ENCODE measurements at regions not wholly inside any gene's neighbourhood (a gene's known extent, or its start where the extent isn't known, plus 50 kb on each side); places are given as distances from the start of the nearest gene placed in this dataset.
A peak's percentile ranks its signal among the peaks of the same experiment; 100 is the strongest.

DNA sequence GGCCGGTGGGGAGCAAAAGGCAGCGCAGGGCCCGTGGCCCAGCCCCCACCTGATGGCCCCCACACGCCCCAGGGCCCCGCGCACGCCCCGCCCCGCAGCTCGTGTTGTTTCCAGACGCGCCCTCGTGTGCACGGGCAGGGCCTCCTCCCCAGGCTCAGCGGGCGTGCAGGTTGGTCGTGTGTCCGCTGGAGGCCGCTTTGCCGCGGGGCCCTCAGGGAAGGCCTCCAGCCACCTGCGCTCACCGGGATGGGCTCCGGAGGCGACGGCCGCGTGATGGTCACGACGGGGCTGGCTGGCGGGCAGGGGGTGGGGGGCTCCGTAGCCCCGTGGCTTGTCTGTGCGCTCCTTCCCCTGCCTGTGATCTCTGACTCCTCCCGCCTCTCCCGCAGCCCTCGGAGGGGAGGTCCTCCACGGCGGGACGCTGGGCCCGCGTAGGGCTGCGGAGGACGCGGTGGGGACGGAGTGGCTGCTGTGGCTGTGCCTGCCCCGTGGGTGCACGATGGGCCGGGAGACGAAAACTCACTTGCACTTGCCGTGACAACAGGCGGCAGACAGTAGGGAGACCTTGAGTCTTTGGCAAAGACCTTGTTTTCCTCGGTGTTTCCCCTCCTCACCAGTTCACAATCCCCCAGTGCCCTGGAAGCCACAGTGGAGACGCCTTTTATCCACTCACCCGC lies 67.1 kb downstream of the RTP5 start:
- TF ChIP-seq, protein P1, sequence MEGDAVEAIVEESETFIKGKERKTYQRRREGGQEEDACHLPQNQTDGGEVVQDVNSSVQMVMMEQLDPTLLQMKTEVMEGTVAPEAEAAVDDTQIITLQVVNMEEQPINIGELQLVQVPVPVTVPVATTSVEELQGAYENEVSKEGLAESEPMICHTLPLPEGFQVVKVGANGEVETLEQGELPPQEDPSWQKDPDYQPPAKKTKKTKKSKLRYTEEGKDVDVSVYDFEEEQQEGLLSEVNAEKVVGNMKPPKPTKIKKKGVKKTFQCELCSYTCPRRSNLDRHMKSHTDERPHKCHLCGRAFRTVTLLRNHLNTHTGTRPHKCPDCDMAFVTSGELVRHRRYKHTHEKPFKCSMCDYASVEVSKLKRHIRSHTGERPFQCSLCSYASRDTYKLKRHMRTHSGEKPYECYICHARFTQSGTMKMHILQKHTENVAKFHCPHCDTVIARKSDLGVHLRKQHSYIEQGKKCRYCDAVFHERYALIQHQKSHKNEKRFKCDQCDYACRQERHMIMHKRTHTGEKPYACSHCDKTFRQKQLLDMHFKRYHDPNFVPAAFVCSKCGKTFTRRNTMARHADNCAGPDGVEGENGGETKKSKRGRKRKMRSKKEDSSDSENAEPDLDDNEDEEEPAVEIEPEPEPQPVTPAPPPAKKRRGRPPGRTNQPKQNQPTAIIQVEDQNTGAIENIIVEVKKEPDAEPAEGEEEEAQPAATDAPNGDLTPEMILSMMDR (IDR thresholded peaks at IDR 0.05; ENCODE audit: low read depth, low read length) = no peak
- H3K4me3 ChIP-seq (ENCODE audit: low read depth, low read length) = no peak overlapping the region
- in situ Hi-C loops (cut with HindIII; ENCODE audit: low sequenced_read_pairs) = no loop called here
- DNase-seq (ENCODE audit: low read depth, low spot score) = no peak

DNA sequence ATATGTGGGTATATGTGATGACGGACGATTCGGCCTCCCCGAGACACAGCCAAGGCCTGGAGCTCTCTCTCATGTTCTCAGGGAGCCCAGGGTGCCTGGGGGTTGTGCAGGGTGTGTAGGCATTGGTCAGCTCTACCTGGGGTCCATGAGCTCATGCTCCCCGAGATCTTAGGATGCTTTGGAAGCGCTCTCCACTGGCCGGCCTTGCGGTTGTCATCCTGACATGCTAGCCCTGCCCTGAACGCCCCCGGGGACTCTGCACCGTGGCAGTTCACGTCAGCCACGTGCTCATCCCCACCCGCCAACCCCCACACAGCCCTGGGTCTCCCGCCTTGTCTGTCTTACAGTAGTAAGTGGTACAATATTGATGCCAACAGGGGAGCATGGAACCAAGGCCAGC lies 67.8 kb downstream of the RTP5 start:
- in situ Hi-C loops (cut with HindIII; ENCODE audit: low sequenced_read_pairs) = no loop called here
- TF ChIP-seq, protein P1 (IDR thresholded peaks at IDR 0.05; ENCODE audit: low read depth, low read length) = no peak
- H3K4me3 ChIP-seq (ENCODE audit: low read depth, low read length) = no peak overlapping the region
- no peak for DNase-seq (ENCODE audit: low read depth, low spot score)

DNA sequence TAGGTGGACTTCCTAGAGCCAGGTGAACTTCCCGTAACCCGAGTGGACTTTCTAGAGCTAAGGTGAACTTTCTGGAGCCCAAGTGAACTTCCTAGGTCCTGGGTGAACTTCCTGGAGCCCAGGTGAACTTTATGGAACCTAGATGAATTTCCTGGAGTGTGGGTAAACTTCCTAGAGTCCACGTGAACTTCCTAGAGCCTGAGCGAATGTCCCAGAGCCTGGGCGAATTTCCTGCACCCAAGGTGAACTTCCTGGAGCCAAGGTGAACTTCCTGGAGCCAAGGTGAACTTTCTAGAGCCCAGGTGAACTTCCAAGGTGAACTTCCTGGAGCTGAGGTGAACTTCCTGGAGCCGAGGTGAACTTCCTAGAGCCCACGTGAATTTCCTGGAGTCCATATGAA lies 70.0 kb downstream of the RTP5 start:
- TF ChIP-seq, protein P1 (IDR thresholded peaks at IDR 0.05; ENCODE audit: low read depth, low read length) = no peak
- no peak overlapping the region for H3K4me3 ChIP-seq (ENCODE audit: low read depth, low read length)
- no peak for DNase-seq (ENCODE audit: low read depth, low spot score)
- in situ Hi-C loops (cut with HindIII; ENCODE audit: low sequenced_read_pairs) = no loop called here

DNA sequence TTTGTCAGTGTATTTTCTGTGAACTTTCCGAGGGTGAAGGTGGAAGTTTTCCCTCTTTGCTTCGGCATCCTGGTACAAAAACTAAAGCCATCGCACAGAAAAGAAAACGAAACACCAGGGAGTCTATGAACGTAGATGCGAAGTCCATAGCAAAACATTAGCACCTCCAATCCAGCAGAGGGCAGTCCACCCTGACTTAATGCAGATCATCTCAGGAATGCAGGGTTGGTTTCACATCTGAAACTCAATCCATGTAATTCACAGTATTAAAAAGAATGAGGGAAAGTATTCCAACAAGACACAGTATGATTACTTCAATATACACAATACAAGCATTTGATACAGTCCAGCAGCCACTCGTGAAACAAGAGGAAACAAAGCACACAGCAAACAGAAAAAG lies 70.8 kb downstream of the RTP5 start:
- no peak for DNase-seq (ENCODE audit: low read depth, low spot score)
- TF ChIP-seq, protein P1 (IDR thresholded peaks at IDR 0.05; ENCODE audit: low read depth, low read length) = peak; percentile 37
- in situ Hi-C loops (cut with HindIII; ENCODE audit: low sequenced_read_pairs) = no loop called here

DNA sequence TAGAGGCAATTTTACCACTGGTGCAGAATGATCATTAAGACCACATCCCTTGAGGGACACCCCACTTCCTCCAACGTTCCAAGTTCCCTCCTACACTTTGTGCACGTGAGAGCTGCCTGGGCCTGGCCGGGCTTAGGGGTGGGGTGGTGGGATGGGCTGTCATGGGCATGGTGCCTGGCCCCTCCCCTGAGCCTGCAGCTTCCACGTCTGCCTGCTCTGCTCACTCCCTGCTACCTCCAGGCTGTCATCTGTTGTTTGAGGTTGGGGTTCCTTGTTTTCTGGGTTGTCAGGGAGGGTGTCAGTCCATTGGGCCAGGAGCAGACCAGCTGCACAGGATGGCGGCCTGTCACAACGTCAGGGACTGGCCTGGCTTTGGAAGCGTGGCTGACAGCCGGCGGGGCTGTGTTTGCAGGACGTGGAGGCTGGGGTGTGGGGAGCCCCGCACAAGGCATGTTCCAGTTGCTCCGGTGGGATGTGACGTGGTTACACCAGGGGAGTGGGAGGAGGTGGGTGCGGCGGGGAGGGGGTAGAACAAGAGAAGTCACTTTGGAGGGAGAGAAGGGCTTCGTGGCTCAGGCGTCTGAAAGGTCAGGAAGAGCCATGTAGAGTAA lies 72.3 kb downstream of the RTP5 start:
- no peak for DNase-seq (ENCODE audit: low read depth, low spot score)
- TF ChIP-seq, protein P1 (IDR thresholded peaks at IDR 0.05; ENCODE audit: low read depth, low read length) = no peak
- no peak overlapping the region for H3K4me3 ChIP-seq (ENCODE audit: low read depth, low read length)
- in situ Hi-C loops (cut with HindIII; ENCODE audit: low sequenced_read_pairs) = no loop called here

More for the DNA sequence above, 70.8 kb downstream of the RTP5 start:
- no peak overlapping the region for H3K4me3 ChIP-seq (ENCODE audit: low read depth, low read length)

DNA sequence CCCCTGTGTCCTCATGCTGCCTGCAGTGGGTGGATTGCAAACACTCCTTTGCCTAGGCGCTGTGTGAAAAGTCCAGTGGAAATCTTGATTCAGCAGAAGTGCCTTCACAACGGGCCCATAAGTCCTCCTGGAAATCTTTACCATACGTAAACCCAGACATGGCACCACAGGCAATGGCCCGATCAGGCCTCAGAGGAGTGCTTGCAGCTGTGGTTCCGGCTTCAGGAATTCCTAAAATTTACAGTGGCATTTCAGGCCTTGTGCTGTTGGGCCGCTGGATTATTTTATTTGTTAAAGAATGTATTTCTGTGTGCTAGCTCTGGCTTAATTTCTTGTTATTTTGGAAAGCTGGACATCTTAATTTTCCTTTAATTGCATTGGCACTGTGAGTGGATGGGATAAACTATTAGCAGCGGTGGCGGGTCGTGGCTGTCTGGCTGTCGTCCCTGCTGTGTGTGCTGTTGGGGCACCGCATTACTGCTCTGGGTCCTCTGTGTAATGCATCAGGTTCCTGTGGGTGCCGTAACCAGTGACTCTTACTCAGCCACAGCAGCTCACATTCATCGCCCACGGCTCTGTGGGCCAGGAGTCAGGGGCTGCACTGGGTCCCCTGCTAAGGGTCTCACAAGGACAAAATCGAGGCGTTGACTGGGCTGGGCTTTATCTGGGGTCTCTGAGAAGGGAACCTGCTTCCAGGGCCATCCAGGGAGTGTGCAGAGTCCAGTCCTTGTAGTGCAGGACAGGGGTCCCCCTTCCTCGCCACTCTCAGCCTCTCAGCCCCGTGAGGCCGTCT lies 73.1 kb downstream of the RTP5 start:
- TF ChIP-seq, protein P1 (IDR thresholded peaks at IDR 0.05; ENCODE audit: low read depth, low read length) = no peak
- H3K4me3 ChIP-seq (ENCODE audit: low read depth, low read length) = no peak overlapping the region
- in situ Hi-C loops (cut with HindIII; ENCODE audit: low sequenced_read_pairs) = no loop called here
- no peak for DNase-seq (ENCODE audit: low read depth, low spot score)
